ENCODE measurements at regions not wholly inside any gene's neighbourhood (a gene's known extent, or its start where the extent isn't known, plus 50 kb on each side); places are given as distances from the start of the nearest gene placed in this dataset.

DNA sequence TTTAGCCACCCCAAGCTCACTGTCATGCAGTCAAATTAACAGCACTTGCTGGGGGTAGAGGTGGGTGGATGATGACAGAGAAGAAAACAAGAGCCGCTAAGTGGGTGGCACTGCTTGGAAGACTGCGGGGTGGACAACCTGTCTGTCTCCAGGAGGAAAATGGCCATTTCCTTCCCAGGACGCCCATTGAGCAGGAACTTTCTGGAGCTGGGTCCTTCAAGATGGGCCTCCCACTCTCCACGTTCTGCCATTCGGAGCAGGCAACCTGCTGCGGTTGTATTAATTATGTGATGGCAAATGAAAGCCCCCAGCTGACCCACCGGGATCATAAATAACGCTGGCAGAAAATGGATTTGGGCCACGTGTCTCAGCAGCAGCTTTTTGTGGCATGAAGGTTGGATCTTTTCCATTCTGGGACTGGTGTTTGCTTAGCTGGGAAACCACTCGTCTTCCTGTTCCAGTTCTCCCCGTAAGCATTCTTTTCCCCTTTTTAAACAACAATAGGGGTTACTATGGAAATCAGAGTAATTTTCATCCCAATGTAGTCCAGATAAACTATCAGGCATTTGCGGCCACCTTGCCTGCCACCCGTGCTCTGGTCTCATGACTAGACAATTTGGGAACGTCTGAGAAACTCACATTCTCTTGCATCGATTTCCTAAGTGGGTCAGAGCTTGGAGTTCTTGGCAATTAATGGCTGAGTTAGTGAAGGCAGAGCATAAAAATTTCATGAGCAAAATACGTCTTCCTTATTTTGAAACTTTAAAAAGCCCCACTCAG, 215.5 kb downstream of the ANKRD60 start:
- Histone ChIP-seq H3K27ac (peak overlapping the region; percentile 93 to 97), H3K9me3 (peaks cover 8% of the 10 kb centered on the region), H3K4me3 (no peak overlapping the region), H3K4me2 (no peak overlapping the region), H3K4me1 (peaks cover 47% of the 10 kb centered on the region)
- ChIA-PET CTCF (interaction anchor here (0.6 to 1.5 kb wide), 4 partner anchors 167 to 434 kb away, joined by 3 to 4 read pairs (median 3); no protein-coding TSS in a partner anchor), POLR2A (no interaction called here)
- no peak for DNase-seq (ENCODE audit: low read depth in 1 of 2, low spot score in 1 of 2)
- WGBS (ENCODE audit: missing lambda C conversion rate) = 89% methylated on average over 16 of the region's 16 CpGs
- no peak for ATAC-seq
- FAIRE-seq = no peak
- TF ChIP-seq MAFK (IDR thresholded peaks at IDR 0.05; ENCODE audit: partially characterized antibody) (no peak), SMC3 (IDR thresholded peaks at IDR 0.05) (no peak), EP300 (IDR thresholded peaks at IDR 0.05) (no peak), GATA3 (IDR thresholded peaks at IDR 0.05; ENCODE audit: borderline replicate concordance) (no peak), JUN (IDR thresholded peaks at IDR 0.05) (no peak), HDAC2 (IDR thresholded peaks at IDR 0.05) (no peak), KDM1A (IDR thresholded peaks at IDR 0.05; ENCODE audit: low read depth) (no peak), HOXA7 (CRISPR knock-in tag; IDR thresholded peaks at IDR 0.05) (no peak), RCOR1 (IDR thresholded peaks at IDR 0.05; ENCODE audit: low read depth, low read length) (no peak)
- TF ChIP-seq, protein P1, sequence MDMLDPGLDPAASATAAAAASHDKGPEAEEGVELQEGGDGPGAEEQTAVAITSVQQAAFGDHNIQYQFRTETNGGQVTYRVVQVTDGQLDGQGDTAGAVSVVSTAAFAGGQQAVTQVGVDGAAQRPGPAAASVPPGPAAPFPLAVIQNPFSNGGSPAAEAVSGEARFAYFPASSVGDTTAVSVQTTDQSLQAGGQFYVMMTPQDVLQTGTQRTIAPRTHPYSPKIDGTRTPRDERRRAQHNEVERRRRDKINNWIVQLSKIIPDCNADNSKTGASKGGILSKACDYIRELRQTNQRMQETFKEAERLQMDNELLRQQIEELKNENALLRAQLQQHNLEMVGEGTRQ (IDR thresholded peaks at IDR 0.05) = no peak

GRCh38 chr20:58011947-58012610, 216.4 kb downstream of the ANKRD60 start:
- peak overlapping the region; percentile 93 to 97 for H3K27ac ChIP-seq
- no peak overlapping the region for H3K4me3 ChIP-seq
- FAIRE-seq (no peak), DNase-seq (ENCODE audit: low read depth in 1 of 2, low spot score in 1 of 2) (no peak), ATAC-seq (no peak)
- H3K4me2 ChIP-seq = no peak overlapping the region
- 92% methylated on average over 11 of the region's 11 CpGs for whole genome bisulfite sequencing (ENCODE audit: missing lambda C conversion rate)
- TF ChIP-seq, protein P2, sequence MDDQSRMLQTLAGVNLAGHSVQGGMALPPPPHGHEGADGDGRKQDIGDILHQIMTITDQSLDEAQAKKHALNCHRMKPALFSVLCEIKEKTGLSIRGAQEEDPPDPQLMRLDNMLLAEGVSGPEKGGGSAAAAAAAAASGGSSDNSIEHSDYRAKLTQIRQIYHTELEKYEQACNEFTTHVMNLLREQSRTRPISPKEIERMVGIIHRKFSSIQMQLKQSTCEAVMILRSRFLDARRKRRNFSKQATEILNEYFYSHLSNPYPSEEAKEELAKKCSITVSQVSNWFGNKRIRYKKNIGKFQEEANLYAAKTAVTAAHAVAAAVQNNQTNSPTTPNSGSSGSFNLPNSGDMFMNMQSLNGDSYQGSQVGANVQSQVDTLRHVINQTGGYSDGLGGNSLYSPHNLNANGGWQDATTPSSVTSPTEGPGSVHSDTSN (IDR thresholded peaks at IDR 0.05) = no peak
- TF ChIP-seq MYC (IDR thresholded peaks at IDR 0.05; ENCODE audit: borderline replicate concordance, low read length) (no peak), NPAS2 (CRISPR knock-in tag; IDR thresholded peaks at IDR 0.05; ENCODE audit: borderline replicate concordance) (no peak), GATA3 (IDR thresholded peaks at IDR 0.05; ENCODE audit: borderline replicate concordance) (no peak), EHF (CRISPR knock-in tag; IDR thresholded peaks at IDR 0.05) (no peak), ATOH8 (CRISPR knock-in tag; IDR thresholded peaks at IDR 0.05; ENCODE audit: low read depth) (no peak), JUN (IDR thresholded peaks at IDR 0.05) (no peak), SMC3 (IDR thresholded peaks at IDR 0.05) (no peak), TFCP2L1 (CRISPR knock-in tag; IDR thresholded peaks at IDR 0.05) (no peak), FOXS1 (CRISPR knock-in tag; IDR thresholded peaks at IDR 0.05) (no peak), E2F6 (IDR thresholded peaks at IDR 0.05; ENCODE audit: borderline replicate concordance, low read depth) (no peak), ZC3H11A (IDR thresholded peaks at IDR 0.05) (no peak)
- POLR2A ChIA-PET = no interaction called here
- peaks cover 39% of the 10 kb centered on the region for H3K4me1 ChIP-seq
- peaks cover 8% of the 10 kb centered on the region for H3K9me3 ChIP-seq
- CTCF ChIA-PET = interaction anchor here (0.6 to 1.0 kb wide), 4 partner anchors 132 to 434 kb away, joined by 3 read pairs; no protein-coding TSS in a partner anchor

Measured in A549 (cell line).